HEK293T (cell line): ENCODE measurements at regions not wholly inside any gene's neighbourhood (a gene's known extent, or its start where the extent isn't known, plus 50 kb on each side); places are given as distances from the start of the nearest gene placed in this dataset.

Experiments
- CTBP1 ChIP-seq: fragments of 450-650 bp; IDR thresholded peaks from 2 replicates; pipeline ENCODE4 v1.6.1; 2016; ENCODE audit warnings: borderline replicate concordance
- ELF4 ChIP-seq: fragments of 450-650 bp; IDR thresholded peaks from 2 replicates; pipeline ENCODE4 v1.6.1; 2017; ENCODE audit warnings: antibody characterized with exemption
- FOXA1 ChIP-seq: fragments of 450-650 bp; IDR thresholded peaks from 2 replicates; pipeline ENCODE4 v1.6.1; 2016; ENCODE audit warnings: mild to moderate bottlenecking
- FOXK2 ChIP-seq: fragments of 450-650 bp; IDR thresholded peaks from 2 replicates; pipeline ENCODE4 v1.6.1; 2016; ENCODE audit warnings: mild to moderate bottlenecking
- FOXM1 ChIP-seq: fragments of 450-650 bp; IDR thresholded peaks from 2 replicates; pipeline ENCODE4 v1.6.1; 2017; ENCODE audit warnings: mild to moderate bottlenecking, borderline replicate concordance
- HDGF ChIP-seq: fragments of 450-650 bp; IDR thresholded peaks from 2 replicates; pipeline ENCODE4 v1.6.1; 2017; ENCODE audit warnings: antibody characterized with exemption, borderline replicate concordance
- NFRKB ChIP-seq: fragments of 450-650 bp; IDR thresholded peaks from 2 replicates; pipeline ENCODE4 v1.6.1; 2016; ENCODE audit warnings: mild to moderate bottlenecking, moderate library complexity
- PKNOX1 ChIP-seq: fragments of 450-650 bp; IDR thresholded peaks from 2 replicates; pipeline ENCODE4 v1.6.1; 2016
- SP1 ChIP-seq: fragments of 450-650 bp; IDR thresholded peaks from 2 replicates; pipeline ENCODE4 v1.6.1; 2017
- SUZ12 ChIP-seq: fragments of 450-650 bp; IDR thresholded peaks from 2 replicates; pipeline ENCODE4 v1.6.1; 2016; ENCODE audit warnings: mild to moderate bottlenecking
- TARDBP ChIP-seq: fragments of 450-650 bp; IDR thresholded peaks from 2 replicates; pipeline ENCODE4 v1.6.1; 2016

- TF ChIP-seq SUZ12 (no peak), FOXM1 (no peak), PKNOX1 (no peak), FOXA1 (no peak), SP1 (no peak), CTBP1 (no peak), FOXK2 (no peak), ELF4 (no peak), HDGF (no peak), TARDBP (no peak), NFRKB (no peak)
Measured at GRCh38 chr7:153061910-153062528, 302.5 kb downstream of the ACTR3B start.
